Activated naive CD8-positive, alpha-beta T cell (primary cell): ENCODE measurements at regions not wholly inside any gene's neighbourhood (a gene's known extent, or its start where the extent isn't known, plus 50 kb on each side); places are given as distances from the start of the nearest gene placed in this dataset.

Experiments
- H3K27ac Mint-ChIP-seq: one replicate; pipeline ENCODE4 v1.8.0; 2021; ENCODE audit warnings: mixed read lengths
- H3K27me3 Mint-ChIP-seq: one replicate; pipeline ENCODE4 v1.8.0; 2021; ENCODE audit warnings: mixed read lengths
- H3K36me3 Mint-ChIP-seq: one replicate; pipeline ENCODE4 v1.8.0; 2021; ENCODE audit warnings: mixed read lengths
- H3K4me1 Mint-ChIP-seq: one replicate; pipeline ENCODE4 v1.8.0; 2021; ENCODE audit warnings: low read depth, mixed read lengths
- H3K4me3 Mint-ChIP-seq: one replicate; pipeline ENCODE4 v1.8.0; 2021; ENCODE audit warnings: mild to moderate bottlenecking, mixed read lengths
- H3K9me3 Mint-ChIP-seq: one replicate; pipeline ENCODE4 v1.8.0; 2021; ENCODE audit warnings: low read depth, mixed read lengths

GRCh38 chr9:99282406-99282805, 60.3 kb downstream of the SEC61B start:
- H3K36me3 Mint-ChIP-seq: no peaks in the 10 kb centered on the region
- no peaks in the 10 kb centered on the region for H3K9me3 Mint-ChIP-seq

GRCh38 chr9:99285965-99286364, 63.9 kb downstream of the SEC61B start:
- Mint-ChIP-seq H3K4me1 (no peaks in the 10 kb centered on the region), H3K27me3 (peaks cover 6% of the 10 kb centered on the region), H3K9me3 (no peaks in the 10 kb centered on the region), H3K27ac (no peak overlapping the region), H3K4me3 (no peak overlapping the region), H3K36me3 (no peaks in the 10 kb centered on the region)

More at GRCh38 chr9:99282406-99282805, 60.3 kb downstream of the SEC61B start:
- no peak overlapping the region for H3K27ac Mint-ChIP-seq
- H3K4me3 Mint-ChIP-seq: no peak overlapping the region
- H3K4me1 Mint-ChIP-seq: no peaks in the 10 kb centered on the region
- H3K27me3 Mint-ChIP-seq: peaks cover 6% of the 10 kb centered on the region

- Mint-ChIP-seq H3K36me3 (no peaks in the 10 kb centered on the region), H3K4me3 (no peak overlapping the region), H3K9me3 (no peaks in the 10 kb centered on the region), H3K27ac (no peak overlapping the region), H3K27me3 (peaks cover 6% of the 10 kb centered on the region), H3K4me1 (no peaks in the 10 kb centered on the region)
These were observed 64.5 kb downstream of the SEC61B start for GRCh38 chr9:99286536-99286935.

GRCh38 chr9:99287641-99288040, 65.6 kb downstream of the SEC61B start:
- no peak overlapping the region for H3K27ac Mint-ChIP-seq
- H3K27me3 Mint-ChIP-seq: peaks cover 8% of the 10 kb centered on the region
- no peaks in the 10 kb centered on the region for H3K4me1 Mint-ChIP-seq
- H3K36me3 Mint-ChIP-seq: no peaks in the 10 kb centered on the region
- no peaks in the 10 kb centered on the region for H3K9me3 Mint-ChIP-seq
- no peak overlapping the region for H3K4me3 Mint-ChIP-seq

GRCh38 chr9:99288830-99289229, 66.7 kb downstream of the SEC61B start:
- no peaks in the 10 kb centered on the region for H3K36me3 Mint-ChIP-seq
- H3K27me3 Mint-ChIP-seq: peaks cover 8% of the 10 kb centered on the region
- H3K9me3 Mint-ChIP-seq: no peaks in the 10 kb centered on the region
- H3K4me1 Mint-ChIP-seq: no peaks in the 10 kb centered on the region
- H3K27ac Mint-ChIP-seq: no peak overlapping the region
- H3K4me3 Mint-ChIP-seq: no peak overlapping the region

GRCh38 chr9:99294850-99295461, 72.9 kb downstream of the SEC61B start:
- peaks cover 3% of the 10 kb centered on the region for H3K27me3 Mint-ChIP-seq
- no peak overlapping the region for H3K4me3 Mint-ChIP-seq
- H3K36me3 Mint-ChIP-seq: no peaks in the 10 kb centered on the region
- H3K4me1 Mint-ChIP-seq: no peaks in the 10 kb centered on the region
- H3K27ac Mint-ChIP-seq: no peak overlapping the region
- H3K9me3 Mint-ChIP-seq: no peaks in the 10 kb centered on the region

GRCh38 chr9:99296291-99296951, 74.3 kb downstream of the SEC61B start:
- no peak overlapping the region for H3K4me3 Mint-ChIP-seq
- H3K36me3 Mint-ChIP-seq: no peaks in the 10 kb centered on the region
- H3K27ac Mint-ChIP-seq: no peak overlapping the region
- H3K27me3 Mint-ChIP-seq: peaks cover 3% of the 10 kb centered on the region
- H3K9me3 Mint-ChIP-seq: no peaks in the 10 kb centered on the region
- no peaks in the 10 kb centered on the region for H3K4me1 Mint-ChIP-seq

GRCh38 chr9:99298614-99299013, 76.5 kb downstream of the SEC61B start:
- H3K27me3 Mint-ChIP-seq: peaks cover 1% of the 10 kb centered on the region
- no peaks in the 10 kb centered on the region for H3K36me3 Mint-ChIP-seq
- no peak overlapping the region for H3K4me3 Mint-ChIP-seq
- no peaks in the 10 kb centered on the region for H3K4me1 Mint-ChIP-seq
- H3K27ac Mint-ChIP-seq: no peak overlapping the region
- H3K9me3 Mint-ChIP-seq: no peaks in the 10 kb centered on the region

- Mint-ChIP-seq H3K9me3 (no peaks in the 10 kb centered on the region), H3K36me3 (no peaks in the 10 kb centered on the region), H3K27ac (no peak overlapping the region), H3K4me1 (no peaks in the 10 kb centered on the region), H3K27me3 (no peaks in the 10 kb centered on the region), H3K4me3 (no peak overlapping the region)
These were observed 77.4 kb downstream of the SEC61B start for GRCh38 chr9:99299211-99300102.

GRCh38 chr9:99300103-99300439, 78.0 kb downstream of the SEC61B start:
- Mint-ChIP-seq H3K4me3 (no peak overlapping the region), H3K27me3 (no peaks in the 10 kb centered on the region), H3K4me1 (no peaks in the 10 kb centered on the region), H3K36me3 (no peaks in the 10 kb centered on the region), H3K9me3 (no peaks in the 10 kb centered on the region), H3K27ac (no peak overlapping the region)

GRCh38 chr9:99300603-99301002, 78.5 kb downstream of the SEC61B start:
- no peak overlapping the region for H3K27ac Mint-ChIP-seq
- peaks cover under 1% of the 10 kb centered on the region for H3K27me3 Mint-ChIP-seq
- H3K4me1 Mint-ChIP-seq: no peaks in the 10 kb centered on the region
- H3K36me3 Mint-ChIP-seq: no peaks in the 10 kb centered on the region
- no peaks in the 10 kb centered on the region for H3K9me3 Mint-ChIP-seq
- H3K4me3 Mint-ChIP-seq: no peak overlapping the region

GRCh38 chr9:99303177-99303576, 81.1 kb downstream of the SEC61B start:
- Mint-ChIP-seq H3K27ac (no peak overlapping the region), H3K4me3 (no peak overlapping the region)

GRCh38 chr9:99305124-99305523, 83.0 kb downstream of the SEC61B start:
- H3K4me1 Mint-ChIP-seq: no peaks in the 10 kb centered on the region
- H3K36me3 Mint-ChIP-seq: no peaks in the 10 kb centered on the region
- H3K27me3 Mint-ChIP-seq: peaks cover 2% of the 10 kb centered on the region
- no peak overlapping the region for H3K27ac Mint-ChIP-seq
- H3K4me3 Mint-ChIP-seq: no peak overlapping the region
- H3K9me3 Mint-ChIP-seq: no peaks in the 10 kb centered on the region

More at GRCh38 chr9:99303177-99303576, 81.1 kb downstream of the SEC61B start:
- Mint-ChIP-seq H3K4me1 (no peaks in the 10 kb centered on the region), H3K9me3 (no peaks in the 10 kb centered on the region), H3K27me3 (peaks cover 2% of the 10 kb centered on the region), H3K36me3 (no peaks in the 10 kb centered on the region)

- no peak overlapping the region for H3K27ac Mint-ChIP-seq
- H3K36me3 Mint-ChIP-seq: no peaks in the 10 kb centered on the region
- no peaks in the 10 kb centered on the region for H3K9me3 Mint-ChIP-seq
- no peaks in the 10 kb centered on the region for H3K4me1 Mint-ChIP-seq
- H3K4me3 Mint-ChIP-seq: no peak overlapping the region
- H3K27me3 Mint-ChIP-seq: peaks cover 2% of the 10 kb centered on the region
These were observed 84.0 kb downstream of the SEC61B start for GRCh38 chr9:99305820-99306811.
